NCI-H748 (cell line): ENCODE measurements at regions not wholly inside any gene's neighbourhood (a gene's known extent, or its start where the extent isn't known, plus 50 kb on each side); places are given as distances from the start of the nearest gene placed in this dataset.

Experiments used
- DNase-seq: peaks from one replicate; lab custom pipeline; 2025; ENCODE audit not compliant: unreplicated experiment; lab: John Stamatoyannopoulos, UW

DNA sequence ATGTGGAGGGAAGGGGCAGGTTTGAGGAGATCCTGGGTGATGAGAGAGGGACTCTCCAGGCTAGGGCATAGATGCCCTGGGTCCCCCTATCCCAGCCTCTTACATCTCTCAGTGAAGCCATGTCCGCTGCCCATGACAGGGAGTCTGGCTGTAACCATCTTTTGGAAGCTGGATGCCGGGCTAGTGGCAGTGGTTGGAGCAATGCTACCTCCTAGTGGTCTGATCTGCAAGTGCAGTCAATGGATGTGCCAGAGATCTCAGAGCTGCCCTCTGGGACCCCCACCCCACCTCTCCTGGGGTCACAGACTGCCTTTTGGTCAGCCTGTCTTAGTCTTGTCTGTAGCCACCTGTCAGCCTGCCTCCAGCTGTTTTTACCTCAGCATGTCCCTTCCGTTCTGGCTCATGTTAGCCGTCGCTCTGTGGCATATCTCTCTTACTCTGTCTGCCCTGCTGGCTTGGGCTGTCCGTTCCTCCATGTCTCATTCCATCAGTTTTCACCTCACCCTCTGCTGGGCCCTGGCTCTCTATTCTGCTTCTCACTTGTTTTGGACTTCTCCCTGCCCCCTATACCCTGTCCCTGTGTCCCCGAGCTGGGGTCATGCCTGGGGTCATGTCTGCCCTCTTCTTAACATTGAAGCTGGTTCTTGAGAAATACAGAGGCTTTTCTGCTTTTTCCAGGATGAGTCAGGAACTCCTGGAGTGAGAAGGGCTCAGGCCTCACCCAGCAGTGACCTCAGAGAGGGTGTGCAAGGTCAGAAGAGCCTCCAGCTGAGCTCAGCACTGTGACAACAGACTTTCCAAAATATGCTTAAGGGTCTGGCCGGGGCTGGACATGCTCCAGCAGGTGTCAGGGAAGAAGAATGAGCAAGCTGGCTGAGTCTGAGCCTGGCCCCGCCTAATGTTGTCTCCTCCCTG, 52.0 kb upstream of the THY1 start:
- DNase-seq: peak; percentile 66

DNA sequence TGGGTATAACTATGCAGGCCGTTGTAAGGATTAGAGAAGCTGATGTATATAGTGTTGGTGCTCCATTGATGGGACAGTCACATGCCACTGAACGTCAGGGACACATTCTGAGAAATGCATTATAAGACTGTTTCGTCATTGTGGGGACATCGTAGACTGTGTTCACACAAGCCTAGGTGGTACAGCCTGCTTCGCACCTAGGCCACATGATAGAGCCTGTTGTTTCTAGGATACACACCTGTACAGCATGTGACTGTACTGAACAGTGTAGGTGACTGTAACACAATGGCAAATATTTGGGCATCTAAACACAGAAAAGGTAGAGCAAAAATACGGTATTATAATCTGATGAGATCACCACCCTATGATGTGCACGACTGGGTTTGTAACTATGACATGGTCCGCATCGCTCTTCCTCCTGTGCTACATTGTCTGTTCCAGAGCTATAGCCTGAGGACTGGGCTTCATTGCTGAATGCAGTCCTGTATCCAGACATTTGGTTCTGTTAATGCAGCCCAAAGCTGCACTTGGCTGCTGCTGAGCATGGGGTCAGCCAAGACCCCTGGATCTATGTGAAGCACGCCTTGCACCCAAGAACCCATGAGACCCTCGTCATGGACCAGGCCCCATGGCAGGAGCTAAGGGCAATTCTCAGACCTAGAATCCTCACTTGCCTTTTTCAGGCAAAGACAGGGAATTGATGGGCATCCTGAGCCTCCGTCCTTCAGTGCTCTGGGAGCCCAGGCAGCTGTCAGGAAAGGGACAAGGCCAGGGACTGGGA, 51.1 kb upstream of the THY1 start:
- DNase-seq: no peak

DNA sequence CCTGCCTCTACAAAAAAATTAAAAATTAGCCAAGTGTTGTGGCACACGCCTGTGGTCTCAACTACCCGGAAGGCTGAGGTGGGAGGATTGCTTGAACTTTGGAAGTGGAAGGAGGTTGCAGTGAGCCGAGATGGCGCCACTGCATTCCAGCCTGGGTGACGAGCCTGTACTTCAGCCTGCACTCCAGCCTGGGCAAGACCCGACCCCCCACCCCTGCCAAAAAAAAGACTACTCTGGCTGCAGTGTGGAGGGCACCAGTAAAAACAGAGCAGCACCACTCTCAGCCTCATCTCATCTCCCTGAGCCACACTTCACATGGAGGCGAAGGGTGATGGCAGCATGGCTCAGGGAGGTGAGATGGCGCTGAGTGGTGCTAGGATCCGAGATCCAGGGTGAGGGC, 50.3 kb upstream of the THY1 start:
- DNase-seq: no peak

DNA sequence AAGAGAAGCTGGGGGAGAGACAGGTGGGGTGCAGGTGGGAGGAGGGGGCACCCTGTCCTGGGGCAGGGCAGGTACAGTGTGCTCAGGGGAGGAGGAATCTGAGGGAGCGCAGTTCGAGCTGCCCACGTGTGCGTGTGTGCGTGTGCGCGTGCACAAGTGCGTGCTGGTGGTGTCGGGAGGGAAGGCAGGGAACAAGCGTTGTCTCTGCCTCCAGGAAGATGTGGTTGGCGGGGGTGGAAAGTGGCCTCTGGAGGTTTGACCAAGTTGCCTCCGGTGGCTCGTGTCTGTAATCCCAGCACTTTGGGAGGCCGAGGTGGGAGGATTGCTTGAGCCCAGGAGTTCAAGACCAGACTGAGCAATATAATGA, 49.9 kb upstream of the THY1 start:
- no peak for DNase-seq
